Activated CD8-positive, alpha-beta T cell treated with anti-CD3 and anti-CD28 coated beads, Interleukin-2, amount 10 ng/mL, durations not matched to agents 7 days and 5 days (primary cell): ENCODE measurements at regions not wholly inside any gene's neighbourhood (a gene's known extent, or its start where the extent isn't known, plus 50 kb on each side); places are given as distances from the start of the nearest gene placed in this dataset.
"Not testable (repeated sequence)": the region's sequence is repeated elsewhere in the genome, so short reads cannot be mapped to it uniquely, and the experiment has no call there.

Experiments used
- ATAC-seq: fragments of 150-1000 bp; cut with Tn5 transposase; one replicate; pipeline ENCODE4 v1.10.0; 2021; ENCODE audit warnings: moderate library complexity
- CTCF ChIA-PET: fragments of 350-600 bp; sonication (Branson Sonifier 250); formaldehyde crosslinking; loops from one replicate; lab custom pipeline; 2021; ENCODE audit warnings: antibody characterized with exemption; lab: Charles Lee
- POLR2A ChIA-PET: fragments of 350-600 bp; sonication (Branson Sonifier 250); formaldehyde crosslinking; loops from one replicate; lab custom pipeline; 2021; ENCODE audit warnings: antibody characterized with exemption; lab: Charles Lee
- DNase-seq: peaks from one replicate; pipeline ENCODE4 v3.0.0-alpha.2; 2020
- H3K27ac Mint-ChIP-seq: one replicate; pipeline ENCODE4 v1.8.0; 2021; ENCODE audit warnings: mild to moderate bottlenecking, mixed read lengths
- H3K27me3 Mint-ChIP-seq: one replicate; pipeline ENCODE4 v1.8.0; 2021; ENCODE audit warnings: low read depth, mixed read lengths
- H3K36me3 Mint-ChIP-seq: one replicate; pipeline ENCODE4 v1.8.0; 2021; ENCODE audit warnings: low read depth, mixed read lengths
- H3K4me1 Mint-ChIP-seq: one replicate; pipeline ENCODE4 v1.8.0; 2021; ENCODE audit warnings: low read depth, mixed read lengths
- H3K4me3 Mint-ChIP-seq: one replicate; pipeline ENCODE4 v1.8.0; 2021; ENCODE audit warnings: mild to moderate bottlenecking, mixed read lengths
- H3K9me3 Mint-ChIP-seq: one replicate; pipeline ENCODE4 v1.8.0; 2022; ENCODE audit warnings: mixed read lengths; ENCODE audit not compliant: insufficient read depth

DNA sequence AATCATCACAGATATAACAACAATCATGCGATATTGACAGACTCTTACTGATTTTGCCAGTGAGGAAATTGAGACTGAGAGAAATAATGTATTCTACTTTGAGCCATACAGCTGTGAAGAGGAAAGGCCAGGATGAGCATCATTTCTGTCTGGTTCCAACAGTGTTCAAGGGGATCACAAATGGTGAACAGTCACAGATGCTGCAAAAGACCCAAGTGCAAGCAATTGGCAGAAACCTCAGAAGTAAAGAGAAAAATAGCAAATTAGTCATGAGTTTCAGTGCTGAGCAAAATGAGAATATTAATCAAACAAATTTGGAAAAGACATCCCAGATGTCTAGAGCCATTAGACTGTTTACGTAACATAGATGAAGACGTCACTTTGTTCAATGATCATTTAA lies 114.1 kb downstream of the RAB38 start:
- H3K9me3 Mint-ChIP-seq: no peaks in the 10 kb centered on the region
- H3K36me3 Mint-ChIP-seq: no peaks in the 10 kb centered on the region
- ChIA-PET POLR2A (no interaction called here), CTCF (no interaction called here)
- no peak overlapping the region for H3K4me3 Mint-ChIP-seq
- ATAC-seq (no peak), DNase-seq (no peak)
- peaks cover 8% of the 10 kb centered on the region for H3K27me3 Mint-ChIP-seq
- H3K27ac Mint-ChIP-seq: no peak overlapping the region
- no peaks in the 10 kb centered on the region for H3K4me1 Mint-ChIP-seq

- peaks cover 7% of the 10 kb centered on the region for H3K27me3 Mint-ChIP-seq
- H3K36me3 Mint-ChIP-seq: no peaks in the 10 kb centered on the region
- POLR2A ChIA-PET: no interaction called here
- no peaks in the 10 kb centered on the region for H3K9me3 Mint-ChIP-seq
- H3K27ac Mint-ChIP-seq: no peak overlapping the region
- H3K4me1 Mint-ChIP-seq: no peaks in the 10 kb centered on the region
- CTCF ChIA-PET: no interaction called here
- ATAC-seq (no peak), DNase-seq (no peak)
- no peak overlapping the region for H3K4me3 Mint-ChIP-seq
These were observed 115.9 kb downstream of the RAB38 start for GRCh38 chr11:88059326-88059725.

GRCh38 chr11:88051396-88051795 lies 123.8 kb downstream of the RAB38 start:
- Mint-ChIP-seq H3K4me1 (no peaks in the 10 kb centered on the region), H3K27ac (no peak overlapping the region), H3K9me3 (no peaks in the 10 kb centered on the region), H3K4me3 (no peak overlapping the region), H3K36me3 (no peaks in the 10 kb centered on the region), H3K27me3 (no peaks in the 10 kb centered on the region)
- ATAC-seq (no peak), DNase-seq (no peak)
- ChIA-PET POLR2A (interaction anchor here (0.6 kb wide), 1 partner anchor 44 kb away, joined by 3 read pairs; no protein-coding TSS in a partner anchor), CTCF (no interaction called here)

DNA sequence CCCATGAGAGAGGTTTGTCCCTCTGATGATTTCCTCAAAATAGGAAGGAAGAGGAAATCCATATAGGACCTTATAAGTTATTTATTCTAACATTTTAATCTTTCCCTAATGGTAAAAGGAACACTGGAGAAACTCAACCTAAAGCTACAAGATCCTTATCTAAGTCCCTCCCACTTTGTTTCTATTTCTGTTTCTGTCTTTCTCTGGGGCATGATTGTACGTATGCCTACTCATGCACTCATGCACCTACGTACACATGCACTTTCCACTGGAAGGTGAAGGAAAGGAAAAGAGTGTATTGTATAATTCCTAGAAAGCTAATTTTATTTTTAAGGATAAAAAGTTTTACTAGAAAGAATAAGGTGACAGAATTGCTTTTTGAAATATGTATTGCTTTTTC lies 125.0 kb downstream of the RAB38 start:
- Mint-ChIP-seq H3K9me3 (no peaks in the 10 kb centered on the region), H3K36me3 (no peaks in the 10 kb centered on the region), H3K27me3 (no peaks in the 10 kb centered on the region), H3K4me3 (no peak overlapping the region), H3K27ac (no peak overlapping the region), H3K4me1 (no peaks in the 10 kb centered on the region)
- no peak for ATAC-seq
- CTCF ChIA-PET: interaction anchor here (0.9 kb wide), 1 partner anchor 34 kb away, joined by 3 read pairs; no protein-coding TSS in a partner anchor
- no peak for DNase-seq
- POLR2A ChIA-PET: no interaction called here

DNA sequence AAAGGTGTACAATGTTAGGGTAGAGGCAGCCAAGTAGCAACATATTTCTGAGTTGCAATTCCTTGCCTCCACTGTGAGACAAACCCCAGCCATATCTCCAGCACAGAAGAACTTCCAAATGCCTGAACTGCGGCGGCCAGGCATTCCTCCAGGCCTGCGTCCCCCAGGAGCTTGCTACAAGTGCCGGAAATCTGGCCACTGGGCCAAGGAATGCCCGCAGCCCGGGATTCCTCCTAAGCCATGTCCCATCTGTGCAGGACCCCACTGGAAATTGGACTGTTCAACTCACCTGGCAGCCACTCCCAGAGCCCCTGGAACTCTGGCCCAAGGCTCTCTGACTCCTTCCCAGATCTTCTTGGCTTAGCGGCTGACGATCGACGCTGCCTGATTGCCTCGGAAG lies 130.0 kb downstream of the RAB38 start:
- ATAC-seq, H3K4me1 Mint-ChIP-seq, H3K4me3 Mint-ChIP-seq, CTCF ChIA-PET, H3K36me3 Mint-ChIP-seq, H3K9me3 Mint-ChIP-seq, DNase-seq, POLR2A ChIA-PET, H3K27me3 Mint-ChIP-seq, H3K27ac Mint-ChIP-seq: not testable (repeated sequence)

DNA sequence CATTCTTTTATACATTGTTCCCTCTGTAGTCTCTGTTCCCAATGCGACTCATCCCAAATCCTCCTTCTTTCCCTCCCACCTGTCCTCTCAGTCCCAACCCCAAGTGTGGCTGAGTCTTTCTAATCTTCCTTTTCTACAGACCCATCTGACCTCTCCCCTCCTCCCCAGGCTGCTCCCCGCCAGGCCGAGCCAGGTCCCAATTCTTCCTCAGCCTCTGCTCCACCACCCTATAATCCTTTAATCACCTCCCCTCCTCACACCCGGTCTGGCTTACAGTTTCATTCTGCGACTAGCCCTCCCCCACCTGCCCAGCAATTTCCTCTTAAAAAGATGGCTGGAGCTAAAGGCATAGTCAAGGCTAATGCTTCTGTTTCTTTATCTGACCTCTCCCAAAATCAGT lies 130.6 kb downstream of the RAB38 start:
- H3K36me3 Mint-ChIP-seq, H3K9me3 Mint-ChIP-seq, H3K4me1 Mint-ChIP-seq, H3K27ac Mint-ChIP-seq, H3K27me3 Mint-ChIP-seq, H3K4me3 Mint-ChIP-seq, ATAC-seq, CTCF ChIA-PET, POLR2A ChIA-PET, DNase-seq: not testable (repeated sequence)

DNA sequence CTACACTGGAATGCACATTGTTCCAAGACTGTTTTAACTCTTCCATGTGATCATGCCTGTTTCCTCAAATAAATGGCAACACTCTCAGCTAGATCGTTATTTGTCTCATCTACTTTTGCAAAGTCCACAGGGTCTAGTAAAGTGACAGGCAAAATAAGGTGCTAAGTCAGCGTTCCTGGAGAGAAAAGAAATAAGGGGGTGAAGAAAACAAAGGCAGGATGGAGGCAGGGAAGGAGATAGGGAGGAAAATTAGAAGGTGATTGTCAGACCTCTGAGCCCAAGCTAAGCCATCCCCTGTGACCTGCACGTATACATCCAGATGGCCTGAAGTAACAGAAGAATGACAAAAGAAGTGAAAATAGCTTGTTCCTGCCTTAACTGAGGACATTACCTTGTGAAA lies 132.1 kb downstream of the RAB38 start:
- Mint-ChIP-seq H3K27ac (no peak overlapping the region), H3K9me3 (no peaks in the 10 kb centered on the region), H3K4me3 (no peak overlapping the region), H3K27me3 (peaks cover 5% of the 10 kb centered on the region), H3K4me1 (no peaks in the 10 kb centered on the region), H3K36me3 (no peaks in the 10 kb centered on the region)
- CTCF ChIA-PET: no interaction called here
- POLR2A ChIA-PET: no interaction called here
- no peak for DNase-seq
- ATAC-seq: no peak

GRCh38 chr11:88042647-88043046 lies 132.6 kb downstream of the RAB38 start:
- H3K27ac Mint-ChIP-seq: no peak overlapping the region
- ATAC-seq (no peak), DNase-seq (no peak)
- H3K4me3 Mint-ChIP-seq: no peak overlapping the region
- CTCF ChIA-PET: no interaction called here
- POLR2A ChIA-PET: no interaction called here
- H3K36me3 Mint-ChIP-seq: no peaks in the 10 kb centered on the region
- H3K9me3 Mint-ChIP-seq: no peaks in the 10 kb centered on the region
- H3K27me3 Mint-ChIP-seq: peaks cover 5% of the 10 kb centered on the region
- no peaks in the 10 kb centered on the region for H3K4me1 Mint-ChIP-seq

GRCh38 chr11:88042238-88042637 lies 133.0 kb downstream of the RAB38 start:
- ATAC-seq: no peak
- CTCF ChIA-PET: no interaction called here
- no peak overlapping the region for H3K27ac Mint-ChIP-seq
- H3K9me3 Mint-ChIP-seq: no peaks in the 10 kb centered on the region
- H3K4me3 Mint-ChIP-seq: no peak overlapping the region
- no peak for DNase-seq
- no peaks in the 10 kb centered on the region for H3K4me1 Mint-ChIP-seq
- POLR2A ChIA-PET: no interaction called here
- H3K27me3 Mint-ChIP-seq: peaks cover 5% of the 10 kb centered on the region
- no peaks in the 10 kb centered on the region for H3K36me3 Mint-ChIP-seq

DNA sequence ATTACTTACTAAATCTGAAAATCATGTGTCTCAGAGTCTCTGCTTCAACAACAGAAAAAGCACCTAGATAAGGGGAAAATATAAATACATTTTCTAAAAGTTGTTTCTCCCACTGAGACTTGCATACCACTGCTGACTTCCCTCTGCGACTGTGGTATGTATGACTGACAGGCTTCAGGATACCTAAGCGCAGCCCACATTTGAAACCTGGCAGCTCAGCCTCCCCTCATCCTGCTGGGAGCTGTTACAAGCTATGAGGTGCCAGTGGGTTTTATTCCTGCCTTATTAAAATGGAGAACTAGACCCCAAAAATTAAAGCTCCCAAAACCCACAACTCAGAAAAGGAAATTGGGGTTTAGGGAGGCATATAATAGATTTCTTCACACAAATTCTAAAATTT lies 133.6 kb downstream of the RAB38 start:
- H3K27ac Mint-ChIP-seq: no peak overlapping the region

GRCh38 chr11:88040148-88040496 lies 135.1 kb downstream of the RAB38 start:
- Mint-ChIP-seq H3K27ac (no peak overlapping the region), H3K4me1 (no peaks in the 10 kb centered on the region), H3K36me3 (no peaks in the 10 kb centered on the region), H3K4me3 (no peak overlapping the region), H3K27me3 (peaks cover 7% of the 10 kb centered on the region), H3K9me3 (no peaks in the 10 kb centered on the region)
- no peak for DNase-seq
- POLR2A ChIA-PET: no interaction called here
- CTCF ChIA-PET: no interaction called here
- ATAC-seq: no peak

More for the DNA sequence above, 133.6 kb downstream of the RAB38 start:
- ChIA-PET POLR2A (no interaction called here), CTCF (no interaction called here)
- no peak for DNase-seq
- Mint-ChIP-seq H3K4me3 (no peak overlapping the region), H3K36me3 (no peaks in the 10 kb centered on the region), H3K27me3 (peaks cover 5% of the 10 kb centered on the region), H3K4me1 (no peaks in the 10 kb centered on the region), H3K9me3 (no peaks in the 10 kb centered on the region)
- no peak for ATAC-seq

- Mint-ChIP-seq H3K4me3 (no peak overlapping the region), H3K9me3 (no peaks in the 10 kb centered on the region), H3K4me1 (no peaks in the 10 kb centered on the region), H3K36me3 (no peaks in the 10 kb centered on the region), H3K27me3 (peaks cover 7% of the 10 kb centered on the region), H3K27ac (no peak overlapping the region)
- ChIA-PET POLR2A (no interaction called here), CTCF (no interaction called here)
- DNase-seq (no peak), ATAC-seq (no peak)
These were observed 135.6 kb downstream of the RAB38 start for GRCh38 chr11:88039476-88040147.

DNA sequence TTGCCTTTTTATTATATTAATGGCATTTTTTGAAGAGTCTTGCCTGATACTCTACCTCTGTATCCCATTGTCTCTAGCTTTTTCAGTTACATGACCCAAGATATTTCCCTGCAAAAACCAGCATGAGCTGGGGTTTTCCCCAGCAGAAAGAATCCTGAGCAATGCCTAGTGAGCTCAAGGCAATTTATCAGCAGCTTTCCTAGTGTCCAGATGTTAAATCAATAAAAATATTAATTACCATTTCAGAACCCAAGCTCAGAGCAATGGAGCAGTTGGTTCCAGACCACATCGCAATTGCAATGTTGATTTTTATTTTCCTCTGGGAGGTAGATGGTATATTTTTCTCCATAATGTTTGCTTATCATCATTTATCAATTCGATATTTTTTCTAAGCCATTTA lies 137.2 kb downstream of the RAB38 start:
- DNase-seq (no peak), ATAC-seq (no peak)
- ChIA-PET CTCF (no interaction called here), POLR2A (no interaction called here)
- peaks cover 7% of the 10 kb centered on the region for H3K27me3 Mint-ChIP-seq
- no peak overlapping the region for H3K4me3 Mint-ChIP-seq
- H3K36me3 Mint-ChIP-seq: no peaks in the 10 kb centered on the region
- H3K27ac Mint-ChIP-seq: no peak overlapping the region
- H3K4me1 Mint-ChIP-seq: no peaks in the 10 kb centered on the region
- H3K9me3 Mint-ChIP-seq: no peaks in the 10 kb centered on the region
